ENCODE measurements at regions not wholly inside any gene's neighbourhood (a gene's known extent, or its start where the extent isn't known, plus 50 kb on each side); places are given as distances from the start of the nearest gene placed in this dataset.

DNA sequence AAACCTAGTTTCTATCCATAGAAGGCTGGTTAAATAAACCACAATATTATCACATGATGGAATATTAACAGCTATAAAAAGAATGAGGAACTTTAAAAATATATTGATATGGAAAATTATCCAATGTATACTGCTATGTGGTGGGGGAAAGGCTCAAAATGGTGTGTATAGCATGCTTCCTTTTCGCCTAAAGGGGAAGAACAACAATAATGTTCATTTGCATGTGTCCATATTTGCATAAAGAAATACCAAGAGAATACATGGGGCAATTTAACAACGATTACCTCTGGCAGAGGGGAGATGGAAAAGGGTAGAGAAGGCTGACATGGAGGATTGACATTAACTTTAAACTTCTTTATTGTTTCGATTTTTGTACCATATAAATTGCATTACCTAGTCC is 121.3 kb upstream of the PARP11 start:
- no peak overlapping the region for H3K4me2 ChIP-seq
- H3K27ac ChIP-seq: no peak overlapping the region
- no peaks in the 10 kb centered on the region; the same call in 1 of the 2 replicates for H4K20me1 ChIP-seq (ENCODE audit: insufficient read depth)
- H3K9me3 ChIP-seq (ENCODE audit: insufficient read depth, low read depth): no peaks in the 10 kb centered on the region
- peaks cover 50% of the 10 kb centered on the region for H3K27me3 ChIP-seq (ENCODE audit: insufficient read depth, low read depth)
- no peaks in the 10 kb centered on the region for H3F3A ChIP-seq (ENCODE audit: insufficient read depth, low read depth)
- no peak overlapping the region for H3K4me3 ChIP-seq
- H3K9me2 ChIP-seq (ENCODE audit: insufficient read depth): no peaks in the 10 kb centered on the region
- POLR2A ChIA-PET (ENCODE audit: unreplicated experiment): no interaction called here
- intact Hi-C loops (cut with micrococcal nuclease; ENCODE audit: unreplicated experiment): no loop called here
- no peaks in the 10 kb centered on the region for H3K79me2 ChIP-seq (ENCODE audit: low read depth)
- no peak for DNase-seq
- no peaks in the 10 kb centered on the region for H3K4me1 ChIP-seq (replicated peaks; ENCODE audit: insufficient read depth)
- no peak overlapping the region for H2AFZ ChIP-seq
- TF ChIP-seq EZH2 (IDR thresholded peaks at IDR 0.05; ENCODE audit: low read depth): no peak
- TF ChIP-seq, protein P1, sequence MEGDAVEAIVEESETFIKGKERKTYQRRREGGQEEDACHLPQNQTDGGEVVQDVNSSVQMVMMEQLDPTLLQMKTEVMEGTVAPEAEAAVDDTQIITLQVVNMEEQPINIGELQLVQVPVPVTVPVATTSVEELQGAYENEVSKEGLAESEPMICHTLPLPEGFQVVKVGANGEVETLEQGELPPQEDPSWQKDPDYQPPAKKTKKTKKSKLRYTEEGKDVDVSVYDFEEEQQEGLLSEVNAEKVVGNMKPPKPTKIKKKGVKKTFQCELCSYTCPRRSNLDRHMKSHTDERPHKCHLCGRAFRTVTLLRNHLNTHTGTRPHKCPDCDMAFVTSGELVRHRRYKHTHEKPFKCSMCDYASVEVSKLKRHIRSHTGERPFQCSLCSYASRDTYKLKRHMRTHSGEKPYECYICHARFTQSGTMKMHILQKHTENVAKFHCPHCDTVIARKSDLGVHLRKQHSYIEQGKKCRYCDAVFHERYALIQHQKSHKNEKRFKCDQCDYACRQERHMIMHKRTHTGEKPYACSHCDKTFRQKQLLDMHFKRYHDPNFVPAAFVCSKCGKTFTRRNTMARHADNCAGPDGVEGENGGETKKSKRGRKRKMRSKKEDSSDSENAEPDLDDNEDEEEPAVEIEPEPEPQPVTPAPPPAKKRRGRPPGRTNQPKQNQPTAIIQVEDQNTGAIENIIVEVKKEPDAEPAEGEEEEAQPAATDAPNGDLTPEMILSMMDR (conservative IDR thresholded peaks at IDR 0.05): no peak
- BruUV-seq (replicated peaks): no TSS peak
- H3K36me3 ChIP-seq (ENCODE audit: low read depth): no peaks in the 10 kb centered on the region
- CTCF ChIA-PET: no interaction called here

DNA sequence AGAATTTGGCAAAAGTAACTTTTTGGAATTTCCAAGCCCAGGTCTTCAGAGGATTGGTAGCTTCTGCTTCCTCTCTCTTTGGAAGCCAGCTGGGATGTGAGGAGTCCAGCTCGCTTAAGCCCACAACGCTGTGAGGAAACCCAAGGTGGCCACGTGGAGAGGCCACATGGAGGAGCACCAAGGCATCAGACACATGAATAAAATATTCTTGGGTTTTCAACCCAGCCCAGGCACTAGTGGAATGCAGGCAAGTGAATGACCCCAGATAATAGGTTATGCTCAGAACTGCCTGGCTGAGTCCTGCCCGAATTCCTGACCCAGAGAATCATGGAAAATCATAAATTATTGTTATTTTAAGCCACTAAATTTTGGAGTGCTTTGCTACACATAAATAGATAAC is 119.7 kb upstream of the PARP11 start:
- intact Hi-C loops (cut with micrococcal nuclease; ENCODE audit: unreplicated experiment): no loop called here
- Histone ChIP-seq H3K9me2 (ENCODE audit: insufficient read depth) (no peaks in the 10 kb centered on the region), H3K36me3 (ENCODE audit: low read depth) (no peaks in the 10 kb centered on the region), H3K4me2 (no peak overlapping the region), H3K79me2 (ENCODE audit: low read depth) (no peaks in the 10 kb centered on the region), H3K27me3 (ENCODE audit: insufficient read depth, low read depth) (peaks cover 66% of the 10 kb centered on the region), H3K4me3 (no peak overlapping the region), H3K4me1 (replicated peaks; ENCODE audit: insufficient read depth) (no peaks in the 10 kb centered on the region), H2AFZ (no peak overlapping the region), H3F3A (ENCODE audit: insufficient read depth, low read depth) (no peaks in the 10 kb centered on the region), H4K20me1 (ENCODE audit: insufficient read depth) (no peaks in the 10 kb centered on the region; the same call in 1 of the 2 replicates), H3K27ac (no peak overlapping the region), H3K9me3 (ENCODE audit: insufficient read depth, low read depth) (no peaks in the 10 kb centered on the region)
- no peak for TF ChIP-seq EZH2 (IDR thresholded peaks at IDR 0.05; ENCODE audit: low read depth)
- TF ChIP-seq, protein P1 (conservative IDR thresholded peaks at IDR 0.05): no peak
- ChIA-PET POLR2A (ENCODE audit: unreplicated experiment) (no interaction called here), CTCF (no interaction called here)
- DNase-seq: no peak
- BruUV-seq (replicated peaks): no TSS peak

DNA sequence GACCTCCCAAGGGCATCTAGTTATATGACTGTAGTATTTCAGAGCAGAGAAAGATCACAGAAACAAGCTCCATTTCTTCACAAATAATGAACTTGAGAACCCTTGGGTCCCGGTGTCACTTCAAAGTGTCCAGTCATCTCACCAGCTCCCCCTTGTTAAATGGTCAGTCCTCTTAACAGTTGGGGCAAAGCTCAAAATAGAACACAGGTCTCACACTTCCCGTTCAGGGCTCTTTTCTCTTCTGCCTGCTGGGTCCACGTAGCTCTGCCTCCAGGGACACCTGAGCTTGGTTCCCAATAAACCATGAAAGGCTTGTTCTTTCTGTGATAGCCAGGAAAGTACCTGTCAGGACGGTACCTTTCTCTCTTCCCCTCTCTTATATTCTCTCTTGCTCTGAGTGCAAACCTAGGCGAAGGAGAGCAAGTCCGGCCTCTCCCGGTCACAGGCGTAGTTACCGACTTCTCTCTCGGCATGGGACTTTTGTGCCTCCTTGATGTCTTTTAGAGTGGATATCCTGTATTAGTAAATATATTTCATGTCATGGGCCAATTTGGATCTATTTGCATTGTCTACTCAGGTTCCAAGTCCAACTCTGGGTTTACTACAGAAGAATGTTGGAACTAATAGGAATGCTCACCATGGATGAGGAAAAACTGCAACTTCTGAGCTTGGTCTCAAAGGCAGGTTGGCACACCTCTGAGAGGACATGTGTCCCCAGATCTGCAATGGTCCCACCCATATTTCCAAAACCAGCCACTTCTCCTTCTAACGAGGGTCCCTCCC is 118.8 kb upstream of the PARP11 start:
- POLR2A ChIA-PET (ENCODE audit: unreplicated experiment): no interaction called here

More for the DNA sequence above, 118.8 kb upstream of the PARP11 start:
- TF ChIP-seq, protein P1 (conservative IDR thresholded peaks at IDR 0.05): no peak
- TF ChIP-seq EZH2 (IDR thresholded peaks at IDR 0.05; ENCODE audit: low read depth): no peak
- Histone ChIP-seq H3K79me2 (ENCODE audit: low read depth) (no peaks in the 10 kb centered on the region), H3K27me3 (ENCODE audit: insufficient read depth, low read depth) (peaks cover 69% of the 10 kb centered on the region), H3K36me3 (ENCODE audit: low read depth) (no peaks in the 10 kb centered on the region), H2AFZ (no peak overlapping the region), H3K9me3 (ENCODE audit: insufficient read depth, low read depth) (no peaks in the 10 kb centered on the region), H3F3A (ENCODE audit: insufficient read depth, low read depth) (no peaks in the 10 kb centered on the region), H3K9me2 (ENCODE audit: insufficient read depth) (no peaks in the 10 kb centered on the region), H4K20me1 (ENCODE audit: insufficient read depth) (no peaks in the 10 kb centered on the region; the same call in 1 of the 2 replicates), H3K27ac (no peak overlapping the region), H3K4me1 (replicated peaks; ENCODE audit: insufficient read depth) (no peaks in the 10 kb centered on the region), H3K4me3 (no peak overlapping the region), H3K4me2 (no peak overlapping the region)
- no peak for DNase-seq
- CTCF ChIA-PET: interaction anchor here (0.6 kb wide), 1 partner anchor 18 kb away, joined by 8 read pairs; no protein-coding TSS in a partner anchor
- intact Hi-C loops (cut with micrococcal nuclease; ENCODE audit: unreplicated experiment): no loop called here
- no TSS peak for BruUV-seq (replicated peaks)

Data from PC-9 (cell line).